Esophagus squamous epithelium (tissue), 5 donors: ENCODE measurements at regions not wholly inside any gene's neighbourhood (a gene's known extent, or its start where the extent isn't known, plus 50 kb on each side); places are given as distances from the start of the nearest gene placed in this dataset.

ENCODE experiments used
- DNase-seq: peaks from one replicate; lab custom pipeline; 2025; lab: John Stamatoyannopoulos, UW
- H3K27ac ChIP-seq, 4 donors: fragments of 200-600 bp; sonication (generic); one replicate each; pipeline ENCODE4 v1.5.1; 2016 to 2019; ENCODE audit warnings: mild to moderate bottlenecking in 1 of 4
- H3K27me3 ChIP-seq, 4 donors: fragments of 200-600 bp; sonication (generic); 1 replicate in 3 of 4; 2 replicates in 1 of 4; pipeline versions ENCODE4 v1.5.1 to v1.6.0; 2017 to 2021; ENCODE audit warnings: antibody characterized with exemption in 1 of 4
- H3K36me3 ChIP-seq, 3 donors: fragments of 200-600 bp; sonication (generic); one replicate each; pipeline ENCODE4 v1.5.1; 2016 to 2019
- H3K4me1 ChIP-seq, 3 donors: fragments of 200-600 bp; sonication (generic); one replicate each; pipeline ENCODE4 v1.5.1; 2017 to 2019
- H3K4me3 ChIP-seq, 4 donors: fragments of 200-600 bp; sonication (generic); 1 replicate in 3 of 4; 2 replicates in 1 of 4; pipeline ENCODE4 v1.5.1; 2016 to 2019; ENCODE audit warnings: mild to moderate bottlenecking in 2 of 4, moderate library complexity in 1 of 4
- H3K9me3 ChIP-seq, 3 donors: fragments of 200-600 bp; sonication (generic); one replicate each; pipeline ENCODE4 v1.5.1; 2016 to 2019
- POLR2A ChIP-seq, 4 donors: fragments of 450-650 bp; IDR thresholded peaks; one replicate each; pipeline ENCODE4 v1.6.1; 2017; ENCODE audit warnings: antibody characterized with exemption in 4 of 4, mild to moderate bottlenecking in 4 of 4, moderate library complexity in 3 of 4
- WGBS, 2 donors: methylation state at CpG; one replicate each; pipeline ENCODE4 v1.1.5; 2018; 5-methylcytosine and 5-hydroxymethylcytosine counted together
- intact Hi-C: fragments of 100-400 bp; cut with DNase I; formaldehyde crosslinking; loops from one replicate; pipeline ENCODE4 v1.15.0; 2022
- TF ChIP-seq, protein P1 (sequence below), 6 experiments: fragments of 450-650 bp in 4 of 6; fragments of 200-600 bp in 2 of 6; sonication (generic) in 2 of 6; IDR thresholded peaks; one replicate each; pipeline ENCODE4 v1.5.1; 2016 to 2019; ENCODE audit warnings: antibody characterized with exemption in 6 of 6, mild to moderate bottlenecking in 4 of 6, moderate library complexity in 4 of 6
- donor health status: DM: yes; HTN: yes; CAD: no.

DNA sequence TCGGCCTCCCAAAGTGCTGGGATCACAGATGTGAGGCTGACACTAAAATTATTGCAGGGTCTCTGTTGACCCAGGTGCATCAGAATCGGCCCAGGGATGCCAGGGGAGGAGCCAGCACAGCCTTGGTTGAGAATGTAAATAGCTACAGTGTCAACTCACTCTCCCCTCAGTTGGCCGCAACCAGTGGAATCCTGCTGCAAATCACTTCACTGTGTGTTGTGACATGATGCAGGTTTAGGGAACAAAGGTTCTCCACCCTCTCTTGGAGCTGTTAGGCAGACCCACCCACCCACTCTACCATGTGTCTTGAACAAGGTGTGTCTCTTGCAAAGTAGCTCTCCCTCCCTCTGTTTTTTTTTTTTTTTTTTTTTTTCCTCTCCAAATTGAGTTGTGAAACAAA, 60.5 kb upstream of the SOD1 start:
- 75 to 76% methylated on average over 1 to 2 of the region's 3 CpGs for WGBS, 2 donors

DNA sequence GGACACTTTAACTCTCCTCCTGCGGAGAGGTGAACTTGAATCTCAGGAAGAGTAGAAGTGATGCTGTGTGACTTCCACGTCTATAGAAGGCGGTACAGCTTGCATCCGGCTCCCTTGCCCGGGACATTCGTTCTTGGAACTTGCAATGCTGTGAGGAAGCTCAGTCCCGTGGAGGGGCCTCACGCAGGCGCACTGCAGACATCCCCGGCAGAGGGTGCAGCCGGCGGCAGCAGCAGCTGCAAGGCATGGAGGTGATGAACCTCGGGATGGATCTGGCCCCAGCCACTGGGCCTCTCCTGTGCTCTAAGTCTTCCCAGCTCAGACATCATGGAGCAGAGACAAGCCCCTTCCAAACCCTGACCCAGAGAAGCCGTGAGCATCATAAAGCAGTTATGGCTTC, 61.8 kb upstream of the SOD1 start:
- TF ChIP-seq POLR2A (IDR thresholded peaks at IDR 0.05): no peak
- TF ChIP-seq, protein P1, sequence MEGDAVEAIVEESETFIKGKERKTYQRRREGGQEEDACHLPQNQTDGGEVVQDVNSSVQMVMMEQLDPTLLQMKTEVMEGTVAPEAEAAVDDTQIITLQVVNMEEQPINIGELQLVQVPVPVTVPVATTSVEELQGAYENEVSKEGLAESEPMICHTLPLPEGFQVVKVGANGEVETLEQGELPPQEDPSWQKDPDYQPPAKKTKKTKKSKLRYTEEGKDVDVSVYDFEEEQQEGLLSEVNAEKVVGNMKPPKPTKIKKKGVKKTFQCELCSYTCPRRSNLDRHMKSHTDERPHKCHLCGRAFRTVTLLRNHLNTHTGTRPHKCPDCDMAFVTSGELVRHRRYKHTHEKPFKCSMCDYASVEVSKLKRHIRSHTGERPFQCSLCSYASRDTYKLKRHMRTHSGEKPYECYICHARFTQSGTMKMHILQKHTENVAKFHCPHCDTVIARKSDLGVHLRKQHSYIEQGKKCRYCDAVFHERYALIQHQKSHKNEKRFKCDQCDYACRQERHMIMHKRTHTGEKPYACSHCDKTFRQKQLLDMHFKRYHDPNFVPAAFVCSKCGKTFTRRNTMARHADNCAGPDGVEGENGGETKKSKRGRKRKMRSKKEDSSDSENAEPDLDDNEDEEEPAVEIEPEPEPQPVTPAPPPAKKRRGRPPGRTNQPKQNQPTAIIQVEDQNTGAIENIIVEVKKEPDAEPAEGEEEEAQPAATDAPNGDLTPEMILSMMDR (IDR thresholded peaks at IDR 0.05): no peak
- Histone ChIP-seq H3K4me1 (no peaks in the 10 kb centered on the region), H3K9me3 (no peaks in the 10 kb centered on the region), H3K27ac (no peak overlapping the region), H3K27me3 (no peaks in the 10 kb centered on the region), H3K4me3 (no peak overlapping the region), H3K36me3 (no peaks in the 10 kb centered on the region)
- WGBS, 2 donors: 82 to 89% methylated on average over 4 to 9 of the region's 14 CpGs
- intact Hi-C loops: no loop called here
- no peak for DNase-seq

More for the DNA sequence above, 60.5 kb upstream of the SOD1 start:
- Histone ChIP-seq H3K4me1 (no peaks in the 10 kb centered on the region), H3K27me3 (no peaks in the 10 kb centered on the region), H3K36me3 (no peaks in the 10 kb centered on the region), H3K27ac (no peak overlapping the region), H3K9me3 (no peaks in the 10 kb centered on the region), H3K4me3 (no peak overlapping the region)
- TF ChIP-seq POLR2A (IDR thresholded peaks at IDR 0.05): no peak
- TF ChIP-seq, protein P1 (IDR thresholded peaks at IDR 0.05): no peak
- DNase-seq: no peak
- intact Hi-C loops: no loop called here

DNA sequence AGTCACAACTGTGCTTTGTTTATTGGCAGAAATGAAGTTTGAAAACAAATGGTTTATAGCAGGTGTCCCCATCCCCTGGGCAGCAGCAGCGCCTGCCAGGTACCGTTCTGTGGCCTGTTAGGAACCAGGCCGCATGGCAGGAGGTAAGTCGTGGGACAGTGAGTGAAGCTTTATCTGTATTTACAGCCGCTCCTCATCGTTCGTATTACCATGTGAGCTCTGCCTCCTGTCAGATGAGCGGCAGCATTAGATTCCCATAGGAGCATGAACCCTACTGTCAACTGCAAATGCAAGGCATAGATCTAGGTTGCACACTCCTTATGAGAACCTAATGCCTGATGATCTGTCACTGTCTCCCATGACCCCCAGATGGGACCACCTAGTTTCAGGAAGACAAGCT, 63.4 kb upstream of the SOD1 start:
- no peaks in the 10 kb centered on the region for H3K9me3 ChIP-seq
- intact Hi-C loops: no loop called here
- H3K27ac ChIP-seq: no peak overlapping the region
- no peaks in the 10 kb centered on the region for H3K4me1 ChIP-seq
- TF ChIP-seq, protein P1 (IDR thresholded peaks at IDR 0.05): no peak
- no peak overlapping the region for H3K4me3 ChIP-seq
- 95 to 96% methylated on average over 4 to 8 of the region's 8 CpGs for WGBS, 2 donors
- DNase-seq: no peak
- no peaks in the 10 kb centered on the region for H3K36me3 ChIP-seq
- H3K27me3 ChIP-seq: no peaks in the 10 kb centered on the region

DNA sequence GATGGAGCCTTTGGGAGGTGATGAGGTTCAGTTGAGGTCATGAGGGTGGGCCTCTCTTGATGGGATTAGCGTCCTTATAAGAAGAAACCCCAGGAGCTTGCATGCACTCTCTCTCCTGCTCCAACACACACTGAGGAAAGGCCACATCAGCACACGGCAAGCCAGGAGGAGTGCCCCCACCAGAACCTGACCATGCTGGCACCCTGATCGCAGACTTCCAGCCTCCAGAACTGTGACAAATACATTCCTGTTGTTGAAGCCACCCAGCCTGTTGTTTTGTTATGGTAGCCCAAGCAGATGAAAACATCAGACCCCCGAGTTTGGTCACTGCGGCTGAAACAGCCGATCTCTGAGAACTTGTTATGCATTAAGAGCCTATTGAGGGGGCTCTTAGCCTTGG, 64.8 kb upstream of the SOD1 start:
- WGBS, 2 donors: 82 to 93% methylated on average over 5 of the region's 6 CpGs
- H3K9me3 ChIP-seq: no peaks in the 10 kb centered on the region
- DNase-seq: no peak
- no peak overlapping the region for H3K27ac ChIP-seq
- no peaks in the 10 kb centered on the region for H3K4me1 ChIP-seq
- intact Hi-C loops: no loop called here
- TF ChIP-seq POLR2A (IDR thresholded peaks at IDR 0.05): no peak
- TF ChIP-seq, protein P1 (IDR thresholded peaks at IDR 0.05): no peak
- H3K36me3 ChIP-seq: no peaks in the 10 kb centered on the region
- no peak overlapping the region for H3K4me3 ChIP-seq
- no peaks in the 10 kb centered on the region for H3K27me3 ChIP-seq

DNA sequence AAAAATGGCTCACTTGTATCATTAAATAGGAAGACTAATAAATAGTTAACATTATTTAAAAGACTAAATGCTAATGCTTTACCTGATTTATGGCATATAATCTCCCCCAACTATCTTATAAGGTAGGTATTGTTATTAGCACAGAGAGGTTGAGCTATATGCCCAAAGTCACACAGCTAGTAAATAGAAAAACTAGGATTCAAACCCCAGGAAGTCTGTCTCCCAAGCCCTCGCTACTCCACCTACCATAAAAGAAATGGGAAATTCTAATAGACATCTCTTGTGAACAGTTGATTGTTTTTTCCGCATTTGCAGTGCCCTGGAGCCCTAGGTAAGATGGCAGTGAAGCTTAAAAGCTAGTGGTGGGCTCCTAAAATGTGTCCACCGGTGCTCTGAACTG, 65.2 kb upstream of the SOD1 start:
- intact Hi-C loops: no loop called here
- Histone ChIP-seq H3K36me3 (no peaks in the 10 kb centered on the region), H3K4me1 (no peaks in the 10 kb centered on the region), H3K4me3 (no peak overlapping the region), H3K27me3 (no peaks in the 10 kb centered on the region), H3K9me3 (no peaks in the 10 kb centered on the region), H3K27ac (no peak overlapping the region)
- TF ChIP-seq POLR2A (IDR thresholded peaks at IDR 0.05): no peak
- TF ChIP-seq, protein P1 (IDR thresholded peaks at IDR 0.05): no peak
- DNase-seq: no peak
- WGBS, 2 donors: 84 to 85% methylated on average over 3 of the region's 3 CpGs
